ENCODE measurements at regions not wholly inside any gene's neighbourhood (a gene's known extent, or its start where the extent isn't known, plus 50 kb on each side); places are given as distances from the start of the nearest gene placed in this dataset.
A peak's percentile ranks its signal among the peaks of the same experiment; 100 is the strongest.

DNA sequence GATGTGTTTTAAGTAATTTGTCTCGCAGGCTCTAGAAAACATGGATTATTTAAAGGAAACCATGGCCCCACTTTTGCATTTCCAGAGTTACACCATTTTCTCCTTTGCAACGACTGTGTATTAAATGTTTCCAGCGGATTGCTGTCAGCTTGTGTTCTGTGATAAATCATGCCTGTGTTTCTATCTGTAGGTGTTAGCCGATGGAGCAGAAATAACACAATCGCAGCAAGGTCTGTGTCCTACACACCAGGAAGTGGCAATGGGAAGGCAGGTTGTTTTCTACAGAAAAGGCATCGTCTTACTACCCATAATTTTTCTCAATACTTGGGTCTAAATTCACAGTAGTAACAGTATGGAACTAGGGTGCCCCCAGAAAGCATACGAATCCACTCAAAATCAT lies 590.1 kb downstream of the NLGN4X start:
- 2% methylated on average over 7 of the region's 7 CpGs for WGBS (ENCODE audit: missing lambda C conversion rate)
- ChIA-PET POLR2A (no interaction called here), CTCF (no interaction called here)
- no peak overlapping the region for H3K4me2 ChIP-seq
- FAIRE-seq, result no peak
- H3K4me1 ChIP-seq, result no peaks in the 10 kb centered on the region
- no peak overlapping the region for H3K27ac ChIP-seq
- no peak for DNase-seq (ENCODE audit: low read depth in 1 of 2, low spot score in 1 of 2)
- no peaks in the 10 kb centered on the region for H3K9me3 ChIP-seq
- ATAC-seq, result no peak
- no peak overlapping the region for H3K4me3 ChIP-seq
- no peak for TF ChIP-seq HEYL (CRISPR knock-in tag; IDR thresholded peaks at IDR 0.05)
- no peak for TF ChIP-seq RFX5 (IDR thresholded peaks at IDR 0.05)
- TF ChIP-seq POLR2AphosphoS2 (conservative IDR thresholded peaks at IDR 0.05; ENCODE audit: low read length), result no peak
- no peak for TF ChIP-seq EHMT2 (IDR thresholded peaks at IDR 0.05; ENCODE audit: low read depth)
- no peak for TF ChIP-seq BHLHE40 (IDR thresholded peaks at IDR 0.05; ENCODE audit: low read depth, low read length)
- TF ChIP-seq ESRRA (IDR thresholded peaks at IDR 0.05; ENCODE audit: borderline replicate concordance, low read length), result no peak
- no peak for TF ChIP-seq MAFK (IDR thresholded peaks at IDR 0.05; ENCODE audit: partially characterized antibody)
- TF ChIP-seq HDAC2 (IDR thresholded peaks at IDR 0.05), result no peak
- no peak for TF ChIP-seq ZSCAN20 (CRISPR knock-in tag; IDR thresholded peaks at IDR 0.05)
- TF ChIP-seq, protein P1, sequence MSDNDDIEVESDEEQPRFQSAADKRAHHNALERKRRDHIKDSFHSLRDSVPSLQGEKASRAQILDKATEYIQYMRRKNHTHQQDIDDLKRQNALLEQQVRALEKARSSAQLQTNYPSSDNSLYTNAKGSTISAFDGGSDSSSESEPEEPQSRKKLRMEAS (IDR thresholded peaks at IDR 0.05), result no peak
- TF ChIP-seq JUNB (IDR thresholded peaks at IDR 0.05), result no peak
- TF ChIP-seq FOSL2 (IDR thresholded peaks at IDR 0.05), result no peak
- TF ChIP-seq FOSL2 (CRISPR knock-in tag; IDR thresholded peaks at IDR 0.05), result no peak
- no peak for TF ChIP-seq MYC (IDR thresholded peaks at IDR 0.05; ENCODE audit: borderline replicate concordance, low read length)
- no peak for TF ChIP-seq NFE2L2 (conservative IDR thresholded peaks at IDR 0.05; ENCODE audit: low read length)
- TF ChIP-seq CBX2 (IDR thresholded peaks at IDR 0.05; ENCODE audit: borderline replicate concordance, low read depth), result no peak
- TF ChIP-seq ZFP36 (IDR thresholded peaks at IDR 0.05; ENCODE audit: borderline replicate concordance, partially characterized antibody), result no peak
- no peak for TF ChIP-seq FOSB (CRISPR knock-in tag; IDR thresholded peaks at IDR 0.05)
- no peak for TF ChIP-seq JUN (IDR thresholded peaks at IDR 0.05)

GRCh38 chrX:5632887-5633286 lies 595.8 kb downstream of the NLGN4X start:
- Histone ChIP-seq H3K4me2 (no peak overlapping the region), H3K4me1 (no peaks in the 10 kb centered on the region), H3K27ac (no peak overlapping the region), H3K9me3 (no peaks in the 10 kb centered on the region), H3K4me3 (no peak overlapping the region)
- POLR2A ChIA-PET, result no interaction called here
- TF ChIP-seq MAFK (IDR thresholded peaks at IDR 0.05; ENCODE audit: partially characterized antibody) (peak; percentile 56), FOXS1 (CRISPR knock-in tag; IDR thresholded peaks at IDR 0.05) (no peak), NFE2L2 (conservative IDR thresholded peaks at IDR 0.05; ENCODE audit: low read length) (no peak)
- DNase-seq (ENCODE audit: low read depth in 1 of 2, low spot score in 1 of 2) (no peak), FAIRE-seq (no peak), ATAC-seq (no peak)
- CTCF ChIA-PET, result no interaction called here

- POLR2A ChIA-PET, result no interaction called here
These were observed 596.5 kb downstream of the NLGN4X start for GRCh38 chrX:5632061-5632614.

More at GRCh38 chrX:5632061-5632614, 596.5 kb downstream of the NLGN4X start:
- FAIRE-seq (no peak), ATAC-seq (no peak), DNase-seq (ENCODE audit: low read depth in 1 of 2, low spot score in 1 of 2) (no peak)
- Histone ChIP-seq H3K4me3 (no peak overlapping the region), H3K4me1 (no peaks in the 10 kb centered on the region), H3K27ac (no peak overlapping the region), H3K4me2 (no peak overlapping the region), H3K9me3 (no peaks in the 10 kb centered on the region)
- 1% methylated on average over 9 of the region's 9 CpGs for WGBS (ENCODE audit: missing lambda C conversion rate)
- CTCF ChIA-PET, result no interaction called here
- TF ChIP-seq HOXB5 (CRISPR knock-in tag; IDR thresholded peaks at IDR 0.05) (no peak), RCOR1 (IDR thresholded peaks at IDR 0.05; ENCODE audit: low read depth, low read length) (no peak), CBX8 (IDR thresholded peaks at IDR 0.05) (no peak), MAZ (IDR thresholded peaks at IDR 0.05; ENCODE audit: borderline replicate concordance, low read depth, low read length) (no peak), POLR2AphosphoS2 (conservative IDR thresholded peaks at IDR 0.05; ENCODE audit: low read length) (no peak), RARB (CRISPR knock-in tag; IDR thresholded peaks at IDR 0.05) (no peak), HDAC2 (IDR thresholded peaks at IDR 0.05) (no peak), MAFK (IDR thresholded peaks at IDR 0.05; ENCODE audit: partially characterized antibody) (no peak), RFX5 (IDR thresholded peaks at IDR 0.05) (no peak), USF2 (IDR thresholded peaks at IDR 0.05) (no peak), EHF (CRISPR knock-in tag; IDR thresholded peaks at IDR 0.05) (no peak), E2F6 (IDR thresholded peaks at IDR 0.05; ENCODE audit: borderline replicate concordance, low read depth) (no peak), SMC3 (IDR thresholded peaks at IDR 0.05) (no peak), NFE2L2 (conservative IDR thresholded peaks at IDR 0.05; ENCODE audit: low read length) (no peak), FOXS1 (CRISPR knock-in tag; IDR thresholded peaks at IDR 0.05) (no peak), ZFP36 (IDR thresholded peaks at IDR 0.05; ENCODE audit: borderline replicate concordance, partially characterized antibody) (no peak)

All from A549 (cell line).